NCI-H1048 (cell line): ENCODE measurements at regions not wholly inside any gene's neighbourhood (a gene's known extent, or its start where the extent isn't known, plus 50 kb on each side); places are given as distances from the start of the nearest gene placed in this dataset.

ENCODE experiments used
- DNase-seq: peaks from one replicate; lab custom pipeline; 2025; lab: John Stamatoyannopoulos, UW

DNA sequence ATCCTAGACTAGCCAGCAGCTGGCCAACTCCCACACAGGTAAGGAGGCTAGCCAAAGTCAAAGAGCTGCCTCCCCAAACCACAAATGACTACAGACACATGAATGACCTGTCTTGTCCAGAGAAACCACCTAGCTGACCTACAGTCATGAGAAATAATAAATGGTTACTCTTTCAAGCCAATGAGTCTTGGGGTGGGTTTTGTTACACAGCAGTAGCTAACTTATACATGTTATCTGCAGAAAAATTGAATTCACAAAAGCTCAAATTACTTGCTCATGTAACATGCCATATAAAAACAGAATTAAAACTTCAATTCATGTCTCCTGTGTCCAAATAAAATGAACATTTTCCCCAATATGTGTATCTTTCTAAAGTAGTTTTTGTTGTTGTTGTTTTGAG, 307.4 kb upstream of the NR2F2 start:
- no peak for DNase-seq

DNA sequence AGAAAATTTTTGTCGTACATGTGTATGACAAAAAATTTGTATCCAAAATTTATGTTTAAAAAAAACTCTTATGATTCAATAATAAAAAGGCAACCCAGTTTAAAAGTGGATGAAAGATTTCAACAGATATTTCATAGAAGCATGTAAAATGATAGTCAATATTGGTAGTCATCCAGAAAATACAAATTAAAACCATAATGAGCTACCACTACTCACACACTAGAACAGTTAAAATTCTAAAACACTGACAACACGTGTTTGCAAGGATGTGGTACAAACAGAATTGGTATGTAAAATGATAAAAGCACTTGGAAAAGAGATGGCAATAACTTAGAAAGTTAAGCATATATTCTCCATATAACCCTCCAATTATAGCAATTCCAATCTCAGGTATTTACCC, 303.0 kb upstream of the NR2F2 start:
- no peak for DNase-seq

GRCh38 chr15:96028620-96029019, 301.9 kb upstream of the NR2F2 start:
- DNase-seq: no peak

DNA sequence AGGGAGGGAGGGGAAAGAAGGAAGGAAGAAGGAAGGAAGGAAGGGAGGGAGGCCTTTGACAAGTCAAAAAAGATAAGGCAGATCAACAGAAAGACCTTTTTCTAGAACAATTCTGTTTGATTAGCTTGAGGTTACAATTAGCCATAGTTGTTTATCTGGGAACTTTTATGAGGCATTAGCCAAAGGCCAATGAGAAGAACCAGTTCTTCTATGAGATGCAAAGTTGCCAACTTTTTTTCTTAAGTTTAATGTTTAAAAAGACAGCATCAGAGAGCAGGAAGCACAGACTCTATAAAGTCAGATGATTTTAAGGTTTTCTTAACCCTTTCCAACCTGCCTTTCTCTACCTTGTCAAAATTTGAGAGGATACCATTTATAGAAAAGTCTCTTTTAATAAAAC, 301.3 kb upstream of the NR2F2 start:
- no peak for DNase-seq

GRCh38 chr15:96031426-96032110, 298.9 kb upstream of the NR2F2 start:
- DNase-seq: no peak

DNA sequence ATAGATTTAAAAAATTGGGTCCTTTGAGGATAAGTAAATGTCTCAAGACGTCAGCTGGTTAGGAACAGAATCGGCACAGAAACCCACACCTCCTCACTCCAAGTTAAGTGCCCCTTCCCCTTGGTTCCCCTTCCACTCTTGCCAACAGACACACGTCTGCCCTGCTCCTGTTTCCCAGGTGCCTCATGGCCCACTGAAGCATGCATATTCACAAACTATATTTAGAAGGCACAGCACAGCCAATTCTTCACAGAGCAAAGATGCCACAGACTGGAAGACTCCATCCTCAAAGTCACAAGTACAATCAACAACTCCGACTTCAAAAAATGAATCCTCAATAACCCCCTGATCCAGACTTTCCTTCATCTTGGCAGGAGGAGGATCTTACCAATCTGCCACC, 295.4 kb upstream of the NR2F2 start:
- no peak for DNase-seq

- DNase-seq: no peak
These were observed 294.9 kb upstream of the NR2F2 start for GRCh38 chr15:96035635-96036034.

GRCh38 chr15:96037584-96037983, 292.9 kb upstream of the NR2F2 start:
- DNase-seq: no peak

- no peak for DNase-seq
These were observed 292.4 kb upstream of the NR2F2 start for GRCh38 chr15:96038131-96038530.

DNA sequence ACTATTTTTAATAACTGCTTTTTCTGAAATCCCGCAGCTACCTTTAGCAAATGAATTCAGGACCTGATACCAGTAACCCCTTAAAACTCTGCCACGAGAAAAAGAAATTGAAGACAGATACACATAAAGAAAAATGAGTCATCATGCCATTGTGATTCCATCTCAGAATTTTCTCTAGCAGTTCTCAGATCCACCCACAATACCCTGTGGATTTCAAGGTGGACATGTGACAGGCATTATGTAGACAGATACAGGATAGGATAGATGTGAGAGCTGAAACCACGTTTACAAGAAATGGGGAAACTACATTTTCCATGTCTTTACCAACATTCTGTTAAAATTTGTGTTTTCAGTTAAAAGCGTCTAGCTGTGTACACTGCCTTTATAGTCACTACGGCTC, 291.9 kb upstream of the NR2F2 start:
- no peak for DNase-seq

- no peak for DNase-seq
These were observed 288.3 kb upstream of the NR2F2 start for GRCh38 chr15:96041982-96042733.

DNA sequence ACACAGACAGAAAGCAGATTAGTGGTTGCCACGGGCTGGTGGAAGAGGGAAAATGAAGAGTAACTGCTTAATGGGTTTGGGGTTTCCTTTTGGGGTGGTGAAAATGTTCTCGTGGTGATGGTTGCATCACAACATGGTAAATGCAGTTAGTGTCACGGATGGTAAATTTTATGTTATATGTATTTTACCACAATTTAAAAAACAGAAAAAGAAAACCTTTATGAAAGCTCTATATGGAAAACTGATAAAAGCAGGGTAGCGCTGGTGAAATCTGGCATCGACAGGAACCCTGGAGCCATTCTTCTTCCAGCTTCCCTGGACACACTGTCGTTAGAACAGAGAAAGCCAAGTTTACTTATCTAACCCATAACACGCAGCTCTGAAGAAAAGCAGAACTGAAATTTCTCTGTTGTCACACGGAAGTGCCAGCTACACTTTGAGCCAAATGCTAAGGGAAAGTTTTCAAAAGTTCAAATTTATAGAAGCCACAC, 287.7 kb upstream of the NR2F2 start:
- no peak for DNase-seq

DNA sequence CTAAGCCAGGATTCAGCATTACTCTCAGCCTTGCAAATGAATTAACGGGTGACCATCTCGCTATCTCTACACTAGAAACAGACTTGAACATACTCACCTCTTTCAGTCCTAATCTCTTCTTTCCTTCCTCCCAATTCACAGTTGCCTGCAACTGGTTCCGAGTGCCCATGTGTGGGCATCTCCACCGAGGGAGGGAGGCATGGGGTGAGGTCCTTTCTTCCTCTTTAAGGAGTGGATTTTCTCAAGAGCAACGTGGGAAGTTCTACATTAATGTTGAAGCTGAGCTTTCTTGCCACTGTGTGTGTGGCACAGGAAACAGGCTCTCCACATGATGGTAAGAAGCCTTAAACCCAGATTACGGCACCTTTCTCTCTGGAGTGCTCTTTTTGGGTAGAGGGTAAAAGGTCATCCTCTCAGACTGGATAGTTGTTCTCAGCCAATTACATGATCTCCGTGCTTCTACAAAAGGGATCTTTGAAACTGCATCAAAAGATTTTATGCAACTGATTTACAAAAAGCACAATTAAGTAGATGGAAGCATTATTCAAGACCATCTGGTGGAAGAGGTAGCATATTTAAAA, 286.8 kb upstream of the NR2F2 start:
- no peak for DNase-seq

DNA sequence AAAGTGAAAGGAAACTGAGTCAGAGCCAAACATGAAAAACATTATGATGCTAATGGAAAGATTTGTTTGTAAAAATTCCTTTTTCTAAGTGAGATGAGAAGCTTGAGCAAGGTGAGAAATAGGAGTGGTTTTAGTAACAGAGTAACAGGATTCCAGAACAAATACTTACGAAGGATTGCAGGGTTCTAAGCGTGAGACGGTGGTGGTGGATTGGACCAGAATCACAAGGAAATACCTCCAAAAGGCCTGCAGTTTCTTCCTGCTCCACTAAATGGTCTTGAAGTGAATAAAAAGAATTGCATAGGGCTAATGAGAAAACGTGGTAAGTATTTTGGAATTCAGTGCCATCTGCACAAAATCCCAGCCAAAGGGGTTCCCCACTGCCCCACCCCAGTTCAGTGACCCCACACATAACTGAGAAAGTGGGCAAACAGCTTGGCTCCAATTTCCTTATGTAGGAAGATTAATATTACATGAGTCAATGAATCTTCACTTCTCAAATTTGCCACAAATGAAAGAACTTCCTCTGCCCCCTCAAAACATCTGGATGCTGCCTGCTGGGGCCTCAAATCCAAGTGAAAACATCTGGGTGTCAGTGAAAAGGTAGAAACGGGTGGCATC, 283.8 kb upstream of the NR2F2 start:
- DNase-seq: no peak

DNA sequence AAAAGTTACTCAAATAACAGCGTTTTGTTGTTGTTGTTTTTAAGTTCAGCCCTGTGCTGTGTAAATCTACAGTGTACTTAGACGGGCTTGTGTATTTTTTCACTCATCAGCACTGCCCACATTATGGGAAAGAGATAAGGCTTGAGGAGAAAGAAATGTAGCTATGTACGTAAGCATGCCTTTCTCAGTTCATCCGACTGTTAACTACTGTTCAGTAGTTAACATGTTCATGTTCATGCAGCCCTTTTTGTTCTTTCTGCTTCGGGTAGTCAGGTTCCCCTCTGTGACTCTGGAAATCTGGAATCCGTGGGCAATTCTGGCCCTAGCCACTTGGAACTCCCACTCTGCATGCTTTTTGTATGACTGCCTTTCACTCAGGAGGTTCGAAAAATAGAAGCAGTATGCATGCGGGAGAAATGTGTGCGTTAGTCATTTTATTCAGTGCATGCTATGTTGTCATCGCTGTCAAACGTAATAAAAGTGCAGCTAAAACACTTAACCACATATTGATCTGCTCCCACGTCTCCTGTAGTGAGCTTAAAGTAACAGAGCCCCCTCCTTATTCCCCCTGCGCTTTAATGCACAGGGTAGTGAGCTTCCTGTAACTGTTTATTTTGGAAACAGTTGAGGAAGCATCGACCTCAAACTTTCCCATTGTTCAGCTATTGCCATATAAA, 283.1 kb upstream of the NR2F2 start:
- DNase-seq: no peak

DNA sequence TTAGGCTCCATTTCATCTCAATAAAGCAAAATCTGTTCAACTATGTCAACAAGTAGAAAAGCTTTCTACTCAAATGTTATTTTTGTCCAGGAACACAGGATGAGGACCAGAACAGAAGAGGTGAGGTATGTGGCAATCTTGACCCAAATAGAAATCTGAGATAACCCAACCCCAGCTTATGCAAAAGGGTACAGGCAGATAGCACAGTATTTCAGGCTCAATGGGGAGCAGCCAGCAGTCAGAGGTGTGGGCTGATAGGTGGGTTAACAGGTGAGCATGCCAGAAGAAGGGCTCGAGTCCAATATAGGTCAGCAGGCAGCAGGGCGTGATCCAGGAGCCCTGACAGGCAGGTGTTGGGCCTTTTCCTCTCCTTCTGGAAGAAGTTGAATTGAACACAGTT, 281.2 kb upstream of the NR2F2 start:
- DNase-seq: no peak

- no peak for DNase-seq
These were observed 280.7 kb upstream of the NR2F2 start for GRCh38 chr15:96049766-96050165.

- no peak for DNase-seq
These were observed 278.9 kb upstream of the NR2F2 start for GRCh38 chr15:96051598-96051997.

- DNase-seq: no peak
These were observed 278.3 kb upstream of the NR2F2 start for GRCh38 chr15:96052154-96052553.

DNA sequence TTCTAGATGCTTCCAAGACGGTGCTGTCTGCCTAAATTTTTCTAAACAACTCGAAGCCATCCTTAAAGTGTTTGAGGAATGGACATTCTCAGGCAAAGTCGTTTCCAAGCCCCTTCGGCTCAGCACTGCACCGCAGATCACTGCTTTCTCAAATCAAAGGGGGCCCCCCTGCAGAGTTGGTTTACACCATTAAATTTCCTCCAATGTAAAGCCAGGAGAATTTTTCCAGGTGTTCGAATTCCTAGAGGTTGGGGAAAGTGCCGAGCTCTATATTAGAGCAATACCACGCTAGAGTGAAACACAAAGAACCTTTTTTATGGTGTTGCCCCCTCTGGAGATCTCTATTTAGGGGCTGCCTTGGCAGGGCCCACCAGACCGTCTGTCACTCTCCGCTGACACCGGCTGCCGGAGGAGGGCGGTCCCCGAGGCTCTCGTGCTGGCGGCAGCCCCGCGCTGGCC, 277.9 kb upstream of the NR2F2 start:
- no peak for DNase-seq

DNA sequence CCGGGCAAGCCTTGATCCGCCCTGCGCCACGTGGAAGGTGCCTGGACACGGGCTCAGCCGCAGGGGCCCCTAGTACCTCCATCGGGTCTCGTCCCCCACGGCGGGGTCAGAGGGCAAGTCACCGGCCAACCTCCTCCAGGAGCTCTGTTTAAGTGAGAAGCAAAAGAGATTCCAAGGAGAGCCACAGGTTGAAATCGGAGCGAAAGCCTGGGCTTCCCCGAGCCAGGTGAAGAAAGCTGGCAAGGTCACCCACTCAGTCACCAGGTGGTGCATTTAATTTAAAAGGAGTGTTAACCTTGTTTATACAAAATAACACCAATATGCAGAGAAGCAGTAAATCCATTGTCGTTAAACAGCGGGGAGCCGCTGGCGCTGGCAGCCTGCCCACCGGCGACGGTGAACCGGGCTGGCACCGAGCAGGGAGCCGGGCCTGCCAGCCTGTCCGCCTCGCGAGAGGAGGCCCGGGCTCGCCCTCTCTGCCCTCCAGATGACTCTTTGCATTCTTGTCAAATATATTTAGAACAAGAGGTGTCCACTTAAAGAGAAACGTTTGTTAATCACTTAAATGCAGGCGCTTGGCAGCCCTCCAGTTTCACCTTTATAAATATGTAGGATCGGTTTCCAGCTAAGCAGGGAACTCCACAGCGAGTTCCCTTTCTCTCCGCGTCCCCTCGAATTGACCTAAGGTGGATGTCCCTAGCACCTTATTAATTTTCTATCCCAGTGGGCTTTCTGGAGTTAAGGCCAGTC, 277.3 kb upstream of the NR2F2 start:
- DNase-seq: peak; percentile 8
